Uterus (tissue), 3 donors: ENCODE measurements at regions not wholly inside any gene's neighbourhood (a gene's known extent, or its start where the extent isn't known, plus 50 kb on each side); places are given as distances from the start of the nearest gene placed in this dataset.

ENCODE experiments used
- DNase-seq, 2 donors: peaks; one replicate each; pipeline ENCODE4 v3.0.0-alpha.2; 2019 to 2020
- H3K27ac ChIP-seq, 2 donors: fragments of 200-600 bp; sonication (generic); 1 replicate in 1 of 2; 2 replicates in 1 of 2; pipeline ENCODE4 v1.5.1; 2016 to 2018
- H3K27me3 ChIP-seq, 2 donors: fragments of 200-600 bp; sonication (generic); one replicate each; pipeline ENCODE4 v1.5.1; 2018 to 2019; ENCODE audit warnings: control low read depth in 1 of 2
- H3K36me3 ChIP-seq, 2 donors: fragments of 200-600 bp; sonication (generic); one replicate each; pipeline ENCODE4 v1.5.1; 2019; ENCODE audit warnings: control low read depth in 1 of 2
- H3K4me1 ChIP-seq, 2 donors: fragments of 200-600 bp; sonication (generic); one replicate each; pipeline ENCODE4 v1.5.1; 2018 to 2019; ENCODE audit warnings: control low read depth in 1 of 2
- H3K4me3 ChIP-seq, 2 donors: fragments of 200-600 bp; sonication (generic); 1 replicate in 1 of 2; 2 replicates in 1 of 2; pipeline ENCODE4 v1.5.1; 2018 to 2019; ENCODE audit warnings: mild to moderate bottlenecking in 1 of 2
- H3K9me3 ChIP-seq, 2 donors: fragments of 200-600 bp; sonication (generic); one replicate each; pipeline ENCODE4 v1.5.1; 2019; ENCODE audit warnings: control low read depth in 1 of 2
- POLR2A ChIP-seq, 2 donors: fragments of 450-650 bp; IDR thresholded peaks; one replicate each; pipeline ENCODE4 v1.6.1; 2016; ENCODE audit warnings: antibody characterized with exemption in 2 of 2, mild to moderate bottlenecking in 1 of 2, moderate library complexity in 1 of 2
- intact Hi-C: fragments of 100-400 bp; cut with DNase I; formaldehyde crosslinking; loops from one replicate; pipeline ENCODE4 v1.15.1; 2023; ENCODE audit warnings: low total_unique reads
- TF ChIP-seq, protein P1 (sequence below), 4 experiments: fragments of 200-600 bp in 2 of 4; fragments of 450-650 bp in 2 of 4; sonication (generic) in 2 of 4; IDR thresholded peaks; one replicate each; pipeline ENCODE4 v1.5.1; 2016 to 2019; ENCODE audit warnings: antibody characterized with exemption in 4 of 4, mild to moderate bottlenecking in 2 of 4, moderate library complexity in 1 of 4
- donor health status: DM: yes; HTN: yes; CAD: no.

DNA sequence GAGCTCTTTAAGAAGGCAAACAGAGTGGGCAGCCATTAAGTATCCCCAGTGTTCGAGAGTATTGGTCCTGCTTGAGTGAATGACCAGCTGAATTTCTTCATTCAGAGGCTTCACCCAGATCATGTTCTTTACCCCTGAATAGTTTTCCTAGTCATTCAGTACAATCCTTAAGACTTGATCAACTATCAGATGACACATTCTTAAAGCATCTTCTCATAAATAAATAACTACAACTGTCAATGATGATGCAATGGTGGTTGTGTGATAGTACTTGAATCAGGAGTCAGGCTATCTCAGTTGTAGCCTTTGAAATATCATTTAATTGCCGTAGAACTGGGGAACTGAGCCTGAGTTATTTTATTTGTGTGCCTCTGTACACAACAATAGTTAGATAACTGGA, 416.8 kb upstream of the CCL2 start:
- intact Hi-C loops: no loop called here
- Histone ChIP-seq H3K27ac (no peak overlapping the region), H3K27me3 (no peaks in the 10 kb centered on the region), H3K9me3 (no peaks in the 10 kb centered on the region), H3K36me3 (no peaks in the 10 kb centered on the region), H3K4me1 (no peaks in the 10 kb centered on the region), H3K4me3 (no peak overlapping the region)
- DNase-seq: no peak
- TF ChIP-seq, protein P1, sequence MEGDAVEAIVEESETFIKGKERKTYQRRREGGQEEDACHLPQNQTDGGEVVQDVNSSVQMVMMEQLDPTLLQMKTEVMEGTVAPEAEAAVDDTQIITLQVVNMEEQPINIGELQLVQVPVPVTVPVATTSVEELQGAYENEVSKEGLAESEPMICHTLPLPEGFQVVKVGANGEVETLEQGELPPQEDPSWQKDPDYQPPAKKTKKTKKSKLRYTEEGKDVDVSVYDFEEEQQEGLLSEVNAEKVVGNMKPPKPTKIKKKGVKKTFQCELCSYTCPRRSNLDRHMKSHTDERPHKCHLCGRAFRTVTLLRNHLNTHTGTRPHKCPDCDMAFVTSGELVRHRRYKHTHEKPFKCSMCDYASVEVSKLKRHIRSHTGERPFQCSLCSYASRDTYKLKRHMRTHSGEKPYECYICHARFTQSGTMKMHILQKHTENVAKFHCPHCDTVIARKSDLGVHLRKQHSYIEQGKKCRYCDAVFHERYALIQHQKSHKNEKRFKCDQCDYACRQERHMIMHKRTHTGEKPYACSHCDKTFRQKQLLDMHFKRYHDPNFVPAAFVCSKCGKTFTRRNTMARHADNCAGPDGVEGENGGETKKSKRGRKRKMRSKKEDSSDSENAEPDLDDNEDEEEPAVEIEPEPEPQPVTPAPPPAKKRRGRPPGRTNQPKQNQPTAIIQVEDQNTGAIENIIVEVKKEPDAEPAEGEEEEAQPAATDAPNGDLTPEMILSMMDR (IDR thresholded peaks at IDR 0.05): no peak
- TF ChIP-seq POLR2A (IDR thresholded peaks at IDR 0.05): no peak

DNA sequence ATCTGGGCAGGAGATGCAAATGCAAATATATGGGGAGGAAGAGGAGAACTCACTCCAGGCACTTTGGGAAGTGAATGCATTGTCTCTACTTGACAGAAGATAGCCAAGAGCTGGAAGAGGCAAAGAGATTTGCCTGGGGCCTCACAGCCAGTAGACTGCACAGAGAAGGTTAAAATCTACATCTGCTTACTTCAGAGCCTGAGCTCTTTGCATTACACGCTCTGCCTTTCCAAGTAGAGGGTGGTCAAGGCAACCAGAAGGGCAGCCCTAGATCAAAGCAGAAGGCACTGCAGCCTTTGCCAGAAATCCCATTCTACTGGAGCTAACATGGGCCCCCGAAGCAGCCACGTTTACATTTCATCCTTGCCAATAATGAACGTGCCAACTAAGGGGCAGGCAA, 407.2 kb upstream of the CCL2 start:
- H3K9me3 ChIP-seq: no peaks in the 10 kb centered on the region
- H3K4me1 ChIP-seq: no peaks in the 10 kb centered on the region
- intact Hi-C loops: no loop called here
- H3K36me3 ChIP-seq: no peaks in the 10 kb centered on the region
- no peak overlapping the region for H3K4me3 ChIP-seq
- no peak for DNase-seq
- H3K27me3 ChIP-seq: no peaks in the 10 kb centered on the region
- no peak overlapping the region for H3K27ac ChIP-seq
- TF ChIP-seq POLR2A (IDR thresholded peaks at IDR 0.05): no peak
- TF ChIP-seq, protein P1 (IDR thresholded peaks at IDR 0.05): no peak

DNA sequence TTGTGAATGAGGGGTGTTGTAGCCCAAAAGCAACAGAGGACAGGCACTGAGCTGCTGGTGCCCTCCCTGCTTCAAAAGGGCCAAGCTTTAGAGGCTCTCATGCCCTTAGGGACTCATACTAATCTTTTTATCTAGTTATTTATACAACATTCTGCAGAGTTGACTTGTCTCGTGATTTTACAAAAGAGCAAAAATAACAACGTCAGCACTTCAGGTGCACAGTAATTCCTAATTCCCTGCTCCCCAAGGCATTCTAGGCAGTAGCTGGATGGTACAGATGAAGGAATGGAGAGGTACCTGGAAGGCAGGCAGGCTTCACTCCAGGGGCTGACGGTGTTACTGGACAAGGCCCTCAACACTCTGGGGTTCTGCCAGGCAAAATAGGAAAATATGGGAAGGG, 406.7 kb upstream of the CCL2 start:
- intact Hi-C loops: no loop called here
- no peaks in the 10 kb centered on the region for H3K9me3 ChIP-seq
- no peaks in the 10 kb centered on the region for H3K27me3 ChIP-seq
- DNase-seq: no peak
- H3K4me3 ChIP-seq: no peak overlapping the region
- H3K36me3 ChIP-seq: no peaks in the 10 kb centered on the region
- H3K27ac ChIP-seq: no peak overlapping the region
- no peak for TF ChIP-seq POLR2A (IDR thresholded peaks at IDR 0.05)
- TF ChIP-seq, protein P1 (IDR thresholded peaks at IDR 0.05): no peak
- no peaks in the 10 kb centered on the region for H3K4me1 ChIP-seq

DNA sequence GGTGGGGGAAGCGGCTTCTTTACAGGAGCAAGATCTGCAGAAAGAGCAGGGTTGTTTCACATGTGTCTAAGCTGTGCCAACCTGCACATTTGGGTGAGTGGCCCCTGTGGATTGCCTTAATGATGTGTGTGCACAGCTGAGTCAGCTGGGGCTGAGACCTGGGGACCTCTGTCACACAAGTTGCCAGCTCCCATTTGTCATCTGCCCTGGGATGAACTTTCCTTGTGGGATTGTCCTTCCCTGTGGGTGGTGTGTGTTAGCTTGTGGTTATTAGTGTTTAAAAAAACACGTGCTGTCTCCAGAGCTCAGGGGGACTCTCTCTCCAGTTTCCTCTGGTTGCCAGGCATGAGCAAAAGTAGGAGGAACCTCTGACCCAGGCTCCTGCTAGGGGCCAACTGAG, 400.5 kb upstream of the CCL2 start:
- TF ChIP-seq POLR2A (IDR thresholded peaks at IDR 0.05): no peak
- TF ChIP-seq, protein P1 (IDR thresholded peaks at IDR 0.05): no peak
- DNase-seq: no peak
- Histone ChIP-seq H3K27me3 (no peaks in the 10 kb centered on the region), H3K27ac (no peak overlapping the region), H3K36me3 (no peaks in the 10 kb centered on the region), H3K9me3 (no peaks in the 10 kb centered on the region), H3K4me3 (no peak overlapping the region), H3K4me1 (no peaks in the 10 kb centered on the region)
- intact Hi-C loops: no loop called here

DNA sequence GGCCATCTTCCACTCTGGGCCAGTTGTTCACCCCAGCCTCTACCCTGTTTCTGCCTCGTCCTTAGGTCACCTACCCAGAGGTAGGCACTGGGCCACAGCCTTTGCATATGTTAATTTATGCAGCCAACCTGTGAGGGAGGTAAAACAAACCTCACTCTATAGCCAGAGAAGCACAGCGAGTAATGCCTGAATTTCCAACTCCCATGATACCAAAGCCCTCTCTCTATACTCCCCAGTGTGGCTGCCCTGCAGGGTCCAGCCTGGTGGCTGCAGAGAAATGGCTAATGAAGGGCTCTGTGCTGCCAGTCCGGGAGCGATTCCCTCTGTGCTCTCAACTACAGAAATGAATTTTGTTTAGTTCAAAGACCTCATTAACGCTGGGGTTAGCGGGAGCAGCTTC, 397.0 kb upstream of the CCL2 start:
- DNase-seq: no peak
- no peaks in the 10 kb centered on the region for H3K9me3 ChIP-seq
- no peaks in the 10 kb centered on the region for H3K27me3 ChIP-seq
- TF ChIP-seq POLR2A (IDR thresholded peaks at IDR 0.05): no peak
- TF ChIP-seq, protein P1 (IDR thresholded peaks at IDR 0.05): no peak
- no peaks in the 10 kb centered on the region for H3K36me3 ChIP-seq
- no peak overlapping the region for H3K4me3 ChIP-seq
- H3K27ac ChIP-seq: no peak overlapping the region
- intact Hi-C loops: no loop called here
- no peaks in the 10 kb centered on the region for H3K4me1 ChIP-seq
